HK-2 (cell line): ENCODE measurements at regions not wholly inside any gene's neighbourhood (a gene's known extent, or its start where the extent isn't known, plus 50 kb on each side); places are given as distances from the start of the nearest gene placed in this dataset.
"Not testable (repeated sequence)": the region's sequence is repeated elsewhere in the genome, so short reads cannot be mapped to it uniquely, and the experiment has no call there.

ENCODE experiments used
- DNase-seq: peaks from one replicate; pipeline ENCODE4 v3.0.0-alpha.2; 2018; ENCODE audit not compliant: unreplicated experiment

DNA sequence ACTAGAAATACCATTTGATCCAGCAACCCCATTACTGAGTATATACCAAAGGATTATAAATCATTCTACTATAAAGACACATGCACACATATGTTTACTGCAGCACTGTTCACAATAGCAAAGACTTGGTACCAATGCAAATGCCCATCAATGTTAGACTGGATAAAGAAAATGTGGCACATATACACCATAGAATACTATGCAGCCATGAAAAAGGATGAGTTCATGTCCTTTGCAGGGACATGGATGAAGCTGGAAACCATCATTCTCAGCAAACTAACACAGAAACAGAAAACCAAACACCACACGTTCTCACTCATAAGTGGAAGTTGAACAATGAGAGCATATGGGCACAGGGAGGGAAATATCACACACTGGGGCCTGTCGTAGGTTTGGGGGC lies 106.0 kb downstream of the SPATA18 start:
- not testable (repeated sequence) for DNase-seq

GRCh38 chr4:52157641-52158316 lies 106.7 kb downstream of the SPATA18 start:
- DNase-seq, result no peak

DNA sequence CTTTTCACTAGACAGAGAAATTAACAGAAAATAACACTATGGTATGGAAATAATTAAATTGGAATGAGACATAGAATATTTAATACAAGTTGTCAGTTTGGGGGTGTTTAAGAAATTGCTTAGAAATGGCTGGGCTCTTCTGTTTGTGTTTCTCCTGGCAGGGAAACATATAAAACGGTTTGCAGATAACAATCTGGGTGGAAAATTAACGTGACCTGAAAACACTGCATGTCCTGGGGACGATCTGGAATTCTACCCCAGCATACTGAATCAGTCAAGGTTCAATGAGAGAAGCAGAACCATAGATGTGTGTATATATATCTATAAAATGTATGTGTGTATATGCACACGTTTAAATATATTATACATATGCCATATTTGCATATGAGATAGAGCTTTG lies 109.8 kb downstream of the SPATA18 start:
- no peak for DNase-seq

- DNase-seq, result no peak
Measured at GRCh38 chr4:52164116-52164515, 113.0 kb downstream of the SPATA18 start.

DNA sequence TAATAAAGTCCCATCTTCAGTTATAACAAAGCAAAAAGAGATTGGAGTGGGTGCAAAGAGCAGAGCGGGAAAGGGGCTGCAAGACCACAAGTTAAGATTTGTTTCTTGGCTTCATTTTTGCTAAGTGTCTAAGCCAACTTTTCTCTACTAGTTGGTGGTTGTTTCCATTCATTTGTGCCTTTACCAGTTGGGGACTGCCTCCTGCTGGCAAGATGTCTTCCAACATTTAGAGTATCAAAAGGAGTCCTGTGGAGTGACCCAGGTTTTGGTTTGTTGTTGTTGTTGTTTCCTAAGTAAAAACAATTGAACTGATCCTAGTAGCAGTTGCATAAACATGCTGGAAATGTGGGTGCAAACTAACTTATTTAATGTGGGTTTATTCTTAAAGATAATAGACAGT lies 121.1 kb downstream of the SPATA18 start:
- DNase-seq, result no peak

GRCh38 chr4:52173470-52174045 lies 122.5 kb downstream of the SPATA18 start:
- DNase-seq, result no peak

DNA sequence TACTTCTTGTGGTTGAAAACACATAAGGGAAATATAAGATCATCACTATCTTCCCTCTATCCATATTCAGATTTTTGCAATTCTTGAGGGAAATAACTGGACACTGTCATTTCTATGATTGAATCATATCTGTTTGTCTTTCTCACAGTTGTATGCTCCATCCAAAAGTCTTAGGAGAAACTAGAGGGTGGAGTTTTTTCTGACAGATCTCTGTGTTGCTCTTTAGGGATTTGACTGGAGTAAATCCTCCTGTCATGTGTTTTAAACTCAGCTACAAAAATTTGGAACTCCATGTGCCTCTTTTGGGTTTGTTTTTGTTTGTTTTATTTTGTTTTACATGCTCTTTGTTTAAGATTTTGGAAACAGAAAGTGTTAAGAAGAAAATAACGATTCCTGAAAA lies 136.5 kb downstream of the SPATA18 start:
- no peak for DNase-seq

DNA sequence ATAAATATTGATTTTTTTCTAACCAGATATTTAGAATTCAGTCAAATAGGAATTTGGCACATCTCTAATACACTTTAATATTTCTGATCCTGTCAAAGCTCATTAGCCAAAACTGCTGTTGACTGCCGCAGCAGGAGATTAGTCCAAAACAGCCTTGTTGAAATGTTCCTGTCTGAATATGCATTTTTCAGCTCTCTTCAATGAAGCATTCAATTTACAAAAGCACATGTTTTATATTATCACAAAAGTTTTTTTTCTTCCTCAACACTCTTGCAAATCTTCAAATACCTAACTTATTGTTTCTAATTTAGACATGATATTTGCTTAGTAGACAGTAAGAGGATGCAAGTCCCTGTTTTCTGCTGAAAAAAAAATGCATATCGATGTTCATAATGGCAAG lies 140.9 kb downstream of the SPATA18 start:
- DNase-seq, result no peak

GRCh38 chr4:52192721-52193135 lies 141.6 kb downstream of the SPATA18 start:
- no peak for DNase-seq

DNA sequence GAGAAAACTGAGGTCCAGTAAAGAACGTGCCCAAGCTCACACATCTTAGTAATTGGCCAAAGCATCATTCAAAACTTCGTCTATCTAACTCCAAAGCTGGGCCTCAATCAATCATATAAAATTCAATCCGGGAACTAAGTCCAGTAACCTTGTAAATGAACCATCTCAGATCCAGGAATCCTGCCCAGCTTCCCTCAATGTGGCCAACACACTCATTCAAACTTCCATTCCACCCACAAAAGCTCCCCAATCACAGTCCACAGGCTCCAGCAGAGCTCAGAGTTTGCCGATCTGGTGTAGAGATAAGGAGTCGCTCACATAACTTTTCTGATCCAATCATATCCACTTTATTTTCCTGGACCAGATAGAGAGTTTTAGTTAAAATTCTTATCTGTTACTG lies 144.8 kb downstream of the SPATA18 start:
- no peak for DNase-seq

DNA sequence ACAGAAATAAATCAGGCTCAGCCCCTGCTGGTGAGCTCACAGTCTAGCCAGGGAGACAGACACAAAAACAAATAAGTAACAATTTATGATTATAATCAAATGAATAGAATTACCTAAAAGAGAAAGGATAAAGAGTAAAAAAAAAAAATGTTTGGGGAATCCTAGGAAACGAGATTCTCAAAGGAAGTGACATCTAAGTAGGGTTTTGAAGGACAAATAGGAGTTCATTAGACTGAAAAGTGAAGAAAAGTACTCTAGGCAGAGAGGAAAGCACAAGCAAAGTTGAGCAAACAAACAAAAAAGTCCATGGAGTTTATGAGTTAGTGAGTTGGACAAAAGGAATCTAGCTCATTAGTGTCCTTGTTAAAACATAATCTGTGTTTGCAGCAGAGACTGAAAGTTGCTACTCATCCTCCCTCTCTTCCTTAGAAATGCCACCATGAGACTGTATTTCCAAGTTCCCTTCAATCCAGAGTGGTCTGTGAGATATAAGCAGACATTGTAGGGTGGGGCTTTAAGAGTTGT lies 145.6 kb downstream of the SPATA18 start:
- no peak for DNase-seq

GRCh38 chr4:52197306-52197705 lies 146.2 kb downstream of the SPATA18 start:
- DNase-seq, result no peak

- no peak for DNase-seq
Measured at GRCh38 chr4:52198294-52198693, 147.2 kb downstream of the SPATA18 start.

- DNase-seq, result no peak
Measured at GRCh38 chr4:52199574-52200338, 148.7 kb downstream of the SPATA18 start.

- no peak for DNase-seq
Measured at GRCh38 chr4:52200339-52200725, 149.2 kb downstream of the SPATA18 start.

- DNase-seq, result no peak
Measured at GRCh38 chr4:52201715-52202114, 150.6 kb downstream of the SPATA18 start.

GRCh38 chr4:52202251-52202779 lies 151.2 kb downstream of the SPATA18 start:
- no peak for DNase-seq

DNA sequence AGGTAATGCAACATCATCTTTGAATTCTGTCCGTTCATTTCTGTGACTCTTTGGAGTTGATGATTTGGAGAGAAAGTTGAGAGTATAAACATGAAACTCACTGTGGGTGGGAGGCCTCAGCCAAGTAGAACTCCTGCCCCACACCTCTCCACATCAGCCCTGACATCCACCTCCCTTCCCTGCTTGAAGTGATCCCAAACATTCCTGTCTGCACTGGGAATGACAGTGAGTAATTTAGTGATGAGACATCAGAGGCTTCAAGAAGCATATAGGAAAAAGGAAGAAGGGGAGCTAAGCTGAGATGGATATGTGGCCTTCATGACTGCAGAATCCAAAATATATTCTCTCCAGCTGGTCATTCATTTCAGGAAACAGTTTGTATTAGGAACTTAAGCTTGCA lies 151.8 kb downstream of the SPATA18 start:
- no peak for DNase-seq

GRCh38 chr4:52203351-52203750 lies 152.2 kb downstream of the SPATA18 start:
- no peak for DNase-seq

DNA sequence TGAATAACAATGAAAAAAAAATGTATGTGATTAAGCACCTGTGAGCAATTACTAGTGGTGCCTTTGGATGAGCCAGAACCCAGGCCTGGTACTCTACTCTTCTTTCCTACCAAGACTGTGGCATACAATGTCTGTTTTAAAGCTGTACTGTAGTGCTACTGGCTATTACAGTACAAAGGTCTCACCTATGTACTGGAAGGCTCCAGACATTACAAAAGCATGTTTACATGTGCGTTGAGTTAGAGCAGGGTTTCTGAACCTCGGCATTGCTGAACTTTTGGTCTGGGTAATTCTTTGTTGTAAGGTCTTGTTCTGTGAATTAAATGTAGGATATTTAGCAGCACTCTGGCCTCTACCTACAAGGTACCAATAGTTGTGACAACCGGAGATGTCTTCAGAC lies 153.8 kb downstream of the SPATA18 start:
- DNase-seq, result no peak

DNA sequence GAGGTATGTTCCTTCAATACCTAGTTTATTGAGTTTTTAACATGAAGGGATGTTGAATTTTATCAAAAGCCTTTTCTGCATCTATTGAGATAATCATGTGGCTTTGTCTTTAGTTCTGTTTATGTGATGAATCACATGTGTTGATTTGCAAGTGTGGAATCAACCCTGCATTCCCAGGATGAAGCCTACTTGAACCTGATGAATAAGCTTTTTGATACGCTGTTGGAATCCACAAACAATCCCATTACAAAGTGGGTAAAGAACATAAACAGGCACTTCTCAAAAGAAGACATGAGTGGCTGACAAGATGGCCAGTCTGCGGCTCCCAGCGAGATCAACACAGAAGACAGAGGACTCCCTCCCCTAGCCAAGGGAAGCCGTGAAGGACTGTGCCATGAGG lies 156.0 kb downstream of the SPATA18 start:
- not testable (repeated sequence) for DNase-seq

DNA sequence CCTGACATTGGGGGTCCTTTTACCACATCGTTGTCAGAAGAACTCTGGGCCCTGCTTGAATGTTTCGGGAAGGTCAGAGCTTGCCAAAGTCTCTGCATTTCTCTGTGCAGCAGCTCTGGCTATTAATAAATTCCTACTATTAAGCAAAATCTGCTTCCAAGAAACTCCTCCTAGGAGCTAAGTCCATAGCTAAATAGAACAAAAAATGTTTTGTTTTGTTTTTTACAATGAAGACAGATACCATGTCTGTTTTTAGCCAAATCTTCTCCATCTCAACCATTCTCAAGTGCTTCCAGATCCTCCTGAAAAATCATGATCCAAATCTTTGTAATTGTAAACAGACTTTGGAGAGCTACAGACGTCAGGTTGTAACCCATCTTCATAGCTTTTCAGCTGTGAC lies 161.6 kb downstream of the SPATA18 start:
- no peak for DNase-seq

- no peak for DNase-seq
Measured at GRCh38 chr4:52231526-52231925, 180.4 kb downstream of the SPATA18 start.
